ENCODE measurements at regions not wholly inside any gene's neighbourhood (a gene's known extent, or its start where the extent isn't known, plus 50 kb on each side); places are given as distances from the start of the nearest gene placed in this dataset.
"Not testable (repeated sequence)": the region's sequence is repeated elsewhere in the genome, so short reads cannot be mapped to it uniquely, and the experiment has no call there.

DNA sequence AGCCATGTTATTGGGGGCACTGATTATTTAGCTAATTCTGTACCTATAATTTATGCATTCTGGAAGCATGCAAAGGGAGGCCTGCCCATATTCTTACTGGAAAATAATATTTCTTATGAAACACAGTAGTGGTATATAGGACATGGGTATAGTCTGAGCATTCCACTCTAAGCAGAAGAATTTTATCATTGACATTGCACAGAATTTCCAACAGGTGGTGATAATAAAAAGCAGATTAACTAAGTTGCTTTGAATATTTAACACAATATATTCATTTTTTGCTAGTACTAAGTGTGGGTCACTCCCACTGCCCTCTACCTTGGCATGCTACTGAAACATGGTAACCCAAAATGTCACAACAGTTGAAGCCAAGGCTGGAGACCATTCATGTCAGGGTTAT lies 728.8 kb upstream of the FAT3 start:
- TF ChIP-seq, protein P1, sequence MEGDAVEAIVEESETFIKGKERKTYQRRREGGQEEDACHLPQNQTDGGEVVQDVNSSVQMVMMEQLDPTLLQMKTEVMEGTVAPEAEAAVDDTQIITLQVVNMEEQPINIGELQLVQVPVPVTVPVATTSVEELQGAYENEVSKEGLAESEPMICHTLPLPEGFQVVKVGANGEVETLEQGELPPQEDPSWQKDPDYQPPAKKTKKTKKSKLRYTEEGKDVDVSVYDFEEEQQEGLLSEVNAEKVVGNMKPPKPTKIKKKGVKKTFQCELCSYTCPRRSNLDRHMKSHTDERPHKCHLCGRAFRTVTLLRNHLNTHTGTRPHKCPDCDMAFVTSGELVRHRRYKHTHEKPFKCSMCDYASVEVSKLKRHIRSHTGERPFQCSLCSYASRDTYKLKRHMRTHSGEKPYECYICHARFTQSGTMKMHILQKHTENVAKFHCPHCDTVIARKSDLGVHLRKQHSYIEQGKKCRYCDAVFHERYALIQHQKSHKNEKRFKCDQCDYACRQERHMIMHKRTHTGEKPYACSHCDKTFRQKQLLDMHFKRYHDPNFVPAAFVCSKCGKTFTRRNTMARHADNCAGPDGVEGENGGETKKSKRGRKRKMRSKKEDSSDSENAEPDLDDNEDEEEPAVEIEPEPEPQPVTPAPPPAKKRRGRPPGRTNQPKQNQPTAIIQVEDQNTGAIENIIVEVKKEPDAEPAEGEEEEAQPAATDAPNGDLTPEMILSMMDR (IDR thresholded peaks at IDR 0.05; ENCODE audit: poor library complexity, severe bottlenecking) = no peak

DNA sequence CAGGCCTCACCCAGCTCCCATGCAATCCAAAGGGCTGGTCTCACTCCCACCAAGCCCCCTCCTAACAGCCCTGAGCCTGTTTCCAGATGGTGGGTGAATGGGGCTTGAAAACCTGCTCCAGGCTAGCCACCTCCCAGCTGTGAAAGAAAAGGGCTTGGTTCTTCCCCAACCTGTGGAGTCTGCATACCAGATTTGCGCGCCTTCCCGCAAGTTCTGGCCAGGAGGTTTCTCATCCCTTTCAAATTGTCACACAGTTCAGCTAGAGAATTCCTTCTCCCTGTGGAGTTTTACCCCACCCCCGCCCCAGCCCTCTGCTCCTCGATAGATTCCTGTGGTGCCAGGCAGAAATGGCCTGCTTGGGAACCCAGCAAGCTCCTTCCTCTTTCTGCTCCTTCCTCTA lies 734.6 kb upstream of the FAT3 start:
- Histone ChIP-seq H3K36me3 (ENCODE audit: low read depth) (no peaks in the 10 kb centered on the region), H3K27ac (ENCODE audit: poor library complexity, severe bottlenecking) (no peak overlapping the region), H3K27me3 (ENCODE audit: insufficient read depth, poor library complexity, severe bottlenecking) (no peaks in the 10 kb centered on the region), H3K9me3 (ENCODE audit: severe bottlenecking) (no peaks in the 10 kb centered on the region), H3K4me1 (ENCODE audit: insufficient read depth, poor library complexity, severe bottlenecking) (no peaks in the 10 kb centered on the region), H3K4me3 (ENCODE audit: severe bottlenecking) (no peak overlapping the region)
- ATAC-seq (ENCODE audit: low read depth) = no peak
- TF ChIP-seq, protein P1 (IDR thresholded peaks at IDR 0.05; ENCODE audit: poor library complexity, severe bottlenecking) = no peak
- no peak for DNase-seq (ENCODE audit: low spot score)

More for the DNA sequence above, 728.8 kb upstream of the FAT3 start:
- DNase-seq (ENCODE audit: low spot score) (no peak), ATAC-seq (ENCODE audit: low read depth) (no peak)
- no peak overlapping the region for H3K4me3 ChIP-seq (ENCODE audit: severe bottlenecking)
- no peaks in the 10 kb centered on the region for H3K36me3 ChIP-seq (ENCODE audit: low read depth)
- H3K27me3 ChIP-seq (ENCODE audit: insufficient read depth, poor library complexity, severe bottlenecking) = no peaks in the 10 kb centered on the region
- H3K9me3 ChIP-seq (ENCODE audit: severe bottlenecking) = no peaks in the 10 kb centered on the region
- H3K4me1 ChIP-seq (ENCODE audit: insufficient read depth, poor library complexity, severe bottlenecking) = no peaks in the 10 kb centered on the region
- H3K27ac ChIP-seq (ENCODE audit: poor library complexity, severe bottlenecking) = no peak overlapping the region

DNA sequence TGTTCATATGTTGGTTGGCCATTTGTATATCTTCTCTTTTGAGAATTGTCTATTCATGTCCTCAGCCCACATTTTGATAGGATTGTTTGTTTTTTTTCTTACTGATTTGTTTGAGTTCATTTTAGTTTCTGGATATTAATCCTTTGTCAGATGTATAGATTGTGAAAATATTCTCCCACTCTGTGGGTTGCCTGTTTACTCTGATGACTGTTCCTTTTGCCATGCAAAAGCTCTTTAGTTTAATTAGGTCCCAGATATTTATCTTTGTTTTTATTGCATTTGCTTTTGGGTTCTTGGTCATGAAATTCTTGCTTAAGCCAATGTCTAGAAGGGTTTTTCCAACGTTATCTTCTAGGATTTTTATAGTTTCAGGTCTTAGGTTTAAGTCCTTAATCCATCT lies 740.7 kb upstream of the FAT3 start:
- not testable (repeated sequence) for H3K36me3 ChIP-seq (ENCODE audit: low read depth); H3K4me3 ChIP-seq (ENCODE audit: severe bottlenecking); H3K27ac ChIP-seq (ENCODE audit: poor library complexity, severe bottlenecking); H3K27me3 ChIP-seq (ENCODE audit: insufficient read depth, poor library complexity, severe bottlenecking); H3K4me1 ChIP-seq (ENCODE audit: insufficient read depth, poor library complexity, severe bottlenecking); H3K9me3 ChIP-seq (ENCODE audit: severe bottlenecking); DNase-seq (ENCODE audit: low spot score); ATAC-seq (ENCODE audit: low read depth)

DNA sequence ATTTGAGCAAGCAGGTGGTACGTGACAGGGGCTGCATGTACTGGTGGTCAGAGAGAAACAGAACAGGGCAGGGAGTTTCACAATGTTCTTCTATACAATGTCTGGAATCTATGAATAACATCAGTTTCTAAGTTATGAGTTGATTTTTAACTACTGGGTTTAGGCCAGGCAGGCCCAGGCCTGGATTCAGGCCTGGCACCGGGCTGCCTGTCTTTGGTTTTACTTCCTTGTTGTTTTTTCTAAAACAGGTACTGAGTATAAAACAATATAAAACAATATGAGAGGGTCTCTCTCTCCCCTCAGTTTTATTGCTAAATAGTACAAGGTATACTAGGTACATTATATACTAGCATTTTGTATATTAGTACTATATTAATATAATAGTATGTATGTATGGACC lies 742.7 kb upstream of the FAT3 start:
- H3K27ac ChIP-seq (ENCODE audit: poor library complexity, severe bottlenecking); DNase-seq (ENCODE audit: low spot score); H3K9me3 ChIP-seq (ENCODE audit: severe bottlenecking); H3K27me3 ChIP-seq (ENCODE audit: insufficient read depth, poor library complexity, severe bottlenecking); H3K4me1 ChIP-seq (ENCODE audit: insufficient read depth, poor library complexity, severe bottlenecking); H3K36me3 ChIP-seq (ENCODE audit: low read depth); H3K4me3 ChIP-seq (ENCODE audit: severe bottlenecking); ATAC-seq (ENCODE audit: low read depth): not testable (repeated sequence)

DNA sequence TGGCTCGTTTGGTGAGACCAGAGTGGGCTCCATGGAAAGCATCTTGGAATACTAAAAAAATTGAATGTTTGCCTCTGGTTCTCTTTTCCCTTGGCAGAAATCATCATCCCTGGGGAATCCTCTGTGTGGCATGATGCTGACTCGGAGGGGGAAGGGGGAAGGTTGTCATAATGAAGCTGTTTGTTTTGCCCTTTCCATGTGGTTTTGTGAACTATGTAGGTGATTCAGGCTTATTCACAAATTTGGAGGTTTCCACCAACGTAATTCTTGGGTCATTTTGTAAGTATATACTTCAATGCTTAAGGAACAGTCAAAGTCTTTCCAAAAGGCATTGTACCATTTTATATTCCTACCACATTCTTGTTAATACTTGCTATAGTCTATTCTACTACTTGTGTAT lies 754.0 kb upstream of the FAT3 start:
- ATAC-seq (ENCODE audit: low read depth) (no peak), DNase-seq (ENCODE audit: low spot score) (no peak)
- TF ChIP-seq, protein P1 (IDR thresholded peaks at IDR 0.05; ENCODE audit: poor library complexity, severe bottlenecking) = no peak
- Histone ChIP-seq H3K27me3 (ENCODE audit: insufficient read depth, poor library complexity, severe bottlenecking) (no peaks in the 10 kb centered on the region), H3K27ac (ENCODE audit: poor library complexity, severe bottlenecking) (no peak overlapping the region), H3K9me3 (ENCODE audit: severe bottlenecking) (no peaks in the 10 kb centered on the region), H3K4me1 (ENCODE audit: insufficient read depth, poor library complexity, severe bottlenecking) (no peaks in the 10 kb centered on the region), H3K4me3 (ENCODE audit: severe bottlenecking) (no peak overlapping the region), H3K36me3 (ENCODE audit: low read depth) (no peaks in the 10 kb centered on the region)

DNA sequence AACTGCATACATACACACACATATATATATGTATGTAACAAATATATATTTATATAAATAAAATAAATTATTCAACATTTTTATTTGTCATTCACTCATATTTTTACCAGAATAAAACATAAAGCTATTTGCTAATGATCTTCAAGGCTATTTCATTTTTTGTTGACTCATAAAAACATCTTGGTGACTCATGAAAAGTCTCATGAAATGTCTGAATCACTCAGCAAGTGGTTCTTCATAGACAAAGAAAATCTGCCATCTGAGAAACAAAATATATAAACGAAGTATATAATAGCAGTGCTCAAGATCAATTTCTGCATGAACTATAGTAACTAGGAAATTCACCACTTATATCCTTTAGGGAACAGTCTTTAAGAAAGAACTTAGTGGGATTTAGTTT lies 764.8 kb upstream of the FAT3 start:
- TF ChIP-seq, protein P1 (IDR thresholded peaks at IDR 0.05; ENCODE audit: poor library complexity, severe bottlenecking) = no peak
- DNase-seq (ENCODE audit: low spot score) = no peak
- H3K9me3 ChIP-seq (ENCODE audit: severe bottlenecking) = no peaks in the 10 kb centered on the region
- H3K4me3 ChIP-seq (ENCODE audit: severe bottlenecking) = no peak overlapping the region
- no peaks in the 10 kb centered on the region for H3K36me3 ChIP-seq (ENCODE audit: low read depth)
- peaks cover 3% of the 10 kb centered on the region for H3K27me3 ChIP-seq (ENCODE audit: insufficient read depth, poor library complexity, severe bottlenecking)
- H3K27ac ChIP-seq (ENCODE audit: poor library complexity, severe bottlenecking) = no peak overlapping the region
- no peak for ATAC-seq (ENCODE audit: low read depth)
- H3K4me1 ChIP-seq (ENCODE audit: insufficient read depth, poor library complexity, severe bottlenecking) = no peaks in the 10 kb centered on the region
